PFSK-1 (cell line): ENCODE measurements at regions not wholly inside any gene's neighbourhood (a gene's known extent, or its start where the extent isn't known, plus 50 kb on each side); places are given as distances from the start of the nearest gene placed in this dataset.

ENCODE experiments used
- FOXP2 ChIP-seq: optimal IDR thresholded peaks from 2 replicates; pipeline ENCODE3; 2011; ENCODE audit warnings: borderline replicate concordance, control low read depth, inconsistent platforms; ENCODE audit not compliant: insufficient read depth; ENCODE audit errors: extremely low read length, extremely low read depth
- POLR2AphosphoS5 ChIP-seq: IDR thresholded peaks from 2 replicates; pipeline ENCODE4 v1.6.1; 2012; ENCODE audit warnings: low read depth, mild to moderate bottlenecking, control low read depth, low read length, moderate library complexity
- REST ChIP-seq, 2 experiments: IDR thresholded peaks; 2 replicates each; pipeline versions ENCODE4 v1.6.1 to v1.8.0; 2011 to 2012; ENCODE audit warnings: low read depth in 2 of 2, low read length in 2 of 2, control low read depth in 1 of 2, inconsistent platforms in 1 of 2, mild to moderate bottlenecking in 1 of 2, moderate library complexity in 1 of 2; ENCODE audit not compliant: insufficient read depth in 1 of 2
- SIN3A ChIP-seq: IDR thresholded peaks from 2 replicates; pipeline ENCODE4 v1.6.1; 2012; ENCODE audit warnings: mild to moderate bottlenecking, low read length, moderate library complexity, borderline replicate concordance; ENCODE audit not compliant: insufficient read depth
- TAF1 ChIP-seq: IDR thresholded peaks from 2 replicates; pipeline ENCODE4 v1.6.1; 2012; ENCODE audit warnings: low read length, control low read depth, borderline replicate concordance; ENCODE audit not compliant: insufficient read depth

GRCh38 chr7:130944997-130945396, 211.0 kb upstream of the KLF14 start:
- TF ChIP-seq REST (IDR thresholded peaks at IDR 0.05; ENCODE audit: insufficient read depth in 1 of 2, low read depth in 2 of 2, low read length in 2 of 2) (no peak), TAF1 (no peak), POLR2AphosphoS5 (no peak), FOXP2 (no peak), SIN3A (no peak)

- TF ChIP-seq POLR2AphosphoS5, result no peak
- no peak for TF ChIP-seq FOXP2
- TF ChIP-seq TAF1, result no peak
- TF ChIP-seq REST (IDR thresholded peaks at IDR 0.05; ENCODE audit: insufficient read depth in 1 of 2, low read depth in 2 of 2, low read length in 2 of 2), result no peak
- no peak for TF ChIP-seq SIN3A
Measured at GRCh38 chr7:130945411-130945811, 211.4 kb upstream of the KLF14 start.

GRCh38 chr7:130946114-130946513, 212.1 kb upstream of the KLF14 start:
- TF ChIP-seq TAF1 (no peak), REST (IDR thresholded peaks at IDR 0.05; ENCODE audit: insufficient read depth in 1 of 2, low read depth in 2 of 2, low read length in 2 of 2) (no peak), POLR2AphosphoS5 (no peak)

GRCh38 chr7:130947792-130948580, 214.0 kb upstream of the KLF14 start:
- no peak for TF ChIP-seq POLR2AphosphoS5
- no peak for TF ChIP-seq SIN3A
- TF ChIP-seq REST (IDR thresholded peaks at IDR 0.05; ENCODE audit: insufficient read depth in 1 of 2, low read depth in 2 of 2, low read length in 2 of 2), result no peak
- no peak for TF ChIP-seq TAF1
- TF ChIP-seq FOXP2, result no peak

- TF ChIP-seq FOXP2, result no peak
- TF ChIP-seq POLR2AphosphoS5, result no peak
- no peak for TF ChIP-seq SIN3A
- no peak for TF ChIP-seq TAF1
- TF ChIP-seq REST (IDR thresholded peaks at IDR 0.05; ENCODE audit: insufficient read depth in 1 of 2, low read depth in 2 of 2, low read length in 2 of 2), result no peak
Measured at GRCh38 chr7:130948822-130949221, 214.8 kb upstream of the KLF14 start.
